HepG2 (cell line): ENCODE measurements at regions not wholly inside any gene's neighbourhood (a gene's known extent, or its start where the extent isn't known, plus 50 kb on each side); places are given as distances from the start of the nearest gene placed in this dataset.

Experiments
- ARID2 ChIP-seq: sonication (generic); formaldehyde crosslinking; IDR thresholded peaks from 2 replicates; pipeline ENCODE4 v1.8.1; 2022; ENCODE audit warnings: mild to moderate bottlenecking, missing genetic modification reagents, borderline replicate concordance
- KAT2B ChIP-seq: fragments of 150-350 bp; IDR thresholded peaks from 2 replicates; pipeline ENCODE4 v1.6.1; 2014; ENCODE audit warnings: low read depth, low read length, borderline replicate concordance
- RBAK ChIP-seq: sonication (generic); formaldehyde crosslinking; IDR thresholded peaks from 2 replicates; pipeline ENCODE4 v1.5.1; 2020; ENCODE audit warnings: mild to moderate bottlenecking, missing genetic modification reagents
- STAG1 ChIP-seq: sonication (generic); formaldehyde crosslinking; IDR thresholded peaks from 2 replicates; pipeline ENCODE4 v1.4.0; 2020; ENCODE audit warnings: missing genetic modification reagents
- ZFP41 ChIP-seq: sonication (generic); formaldehyde crosslinking; IDR thresholded peaks from 2 replicates; pipeline ENCODE4 v1.4.0; 2020; ENCODE audit warnings: mild to moderate bottlenecking, missing genetic modification reagents, borderline replicate concordance
- ZFY ChIP-seq: sonication (generic); formaldehyde crosslinking; IDR thresholded peaks from 2 replicates; pipeline ENCODE4 v1.4.0; 2020; ENCODE audit warnings: missing genetic modification reagents
- ZNF629 ChIP-seq: sonication (generic); formaldehyde crosslinking; conservative IDR thresholded peaks from 2 replicates; pipeline ENCODE4 v1.5.0; 2020; ENCODE audit warnings: missing genetic modification reagents
- ZNF839 ChIP-seq: sonication (generic); formaldehyde crosslinking; IDR thresholded peaks from 2 replicates; pipeline ENCODE4 v1.4.0; 2020; ENCODE audit warnings: missing genetic modification reagents, mild to moderate bottlenecking, borderline replicate concordance
- TF ChIP-seq, protein P1 (sequence below): sonication (generic); formaldehyde crosslinking; IDR thresholded peaks from 2 replicates; pipeline ENCODE4 v1.8.0; 2023; ENCODE audit warnings: mild to moderate bottlenecking, missing genetic modification reagents
- TF ChIP-seq, protein P2 (sequence below): sonication (generic); formaldehyde crosslinking; IDR thresholded peaks from 2 replicates; pipeline ENCODE4 v1.5.1; 2020; ENCODE audit warnings: missing genetic modification reagents, mild to moderate bottlenecking, borderline replicate concordance
- TF ChIP-seq, protein P3 (sequence below): sonication (generic); formaldehyde crosslinking; IDR thresholded peaks from 2 replicates; pipeline ENCODE4 v1.8.0; 2022; ENCODE audit warnings: missing genetic modification reagents, low read depth, mild to moderate bottlenecking, borderline replicate concordance
- TF ChIP-seq, protein P4 (sequence below): sonication (generic); formaldehyde crosslinking; IDR thresholded peaks from 2 replicates; pipeline ENCODE4 v1.5.0; 2020; ENCODE audit warnings: mild to moderate bottlenecking, missing genetic modification reagents
- TF ChIP-seq, protein P5 (sequence below): fragments of 450-650 bp; IDR thresholded peaks from 2 replicates; pipeline ENCODE4 v1.6.1; 2016
- TF ChIP-seq, protein P6 (sequence below): sonication (generic); formaldehyde crosslinking; IDR thresholded peaks from 2 replicates; pipeline ENCODE4 v1.9.0; 2022; ENCODE audit warnings: missing genetic modification reagents, mild to moderate bottlenecking, borderline replicate concordance
- TF ChIP-seq, protein P7 (sequence below): sonication (generic); formaldehyde crosslinking; IDR thresholded peaks from 2 replicates; pipeline ENCODE4; 2020; ENCODE audit warnings: missing genetic modification reagents, mild to moderate bottlenecking, borderline replicate concordance

DNA sequence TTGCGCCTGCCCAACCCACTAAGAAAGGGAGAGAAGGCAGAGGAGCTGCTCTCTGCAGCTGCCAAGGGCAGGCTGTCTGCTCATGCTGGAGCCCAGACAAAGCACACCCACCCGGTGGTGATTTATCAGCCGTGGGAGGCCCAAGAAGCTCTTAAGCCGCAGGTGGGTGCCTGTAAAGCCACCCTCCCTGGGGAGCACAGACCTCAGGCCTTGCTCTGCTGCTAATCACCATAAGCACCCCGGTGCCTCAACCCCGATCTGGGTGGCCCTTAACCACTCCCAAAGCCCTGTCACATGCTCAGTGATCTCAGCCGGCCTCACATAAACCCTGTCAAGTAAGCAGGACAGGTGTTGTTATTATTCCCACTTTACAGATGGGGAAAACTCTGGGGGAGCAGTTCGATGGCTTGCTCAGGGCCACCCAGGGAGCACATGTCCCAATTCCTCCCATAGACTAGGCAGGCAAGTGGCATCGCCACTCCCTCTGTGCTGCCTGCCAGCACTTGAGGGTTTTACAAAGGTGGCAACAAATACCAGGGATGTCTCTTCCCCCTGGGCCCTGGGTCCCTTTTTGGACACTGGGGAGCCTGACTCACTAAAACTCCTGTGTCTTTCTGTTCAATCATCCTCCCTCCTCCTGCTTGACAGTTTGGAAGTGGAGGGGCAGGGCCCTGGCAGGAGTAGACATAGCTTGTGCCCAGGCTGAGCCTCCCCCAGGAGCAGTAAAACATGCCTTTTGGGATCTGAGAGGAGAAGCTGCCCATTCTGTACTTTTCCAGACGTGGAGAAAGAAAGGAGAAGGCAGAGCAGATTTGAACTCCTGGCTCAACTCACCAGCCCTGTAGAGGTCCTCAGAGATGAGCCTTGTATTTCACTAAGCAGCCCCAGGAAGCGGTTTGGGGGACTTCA, 299.3 kb downstream of the SOX9 start (continued):
- TF ChIP-seq ZFY: peak; percentile 33; the same call in 1 of the 2 replicates
- TF ChIP-seq, protein P1, sequence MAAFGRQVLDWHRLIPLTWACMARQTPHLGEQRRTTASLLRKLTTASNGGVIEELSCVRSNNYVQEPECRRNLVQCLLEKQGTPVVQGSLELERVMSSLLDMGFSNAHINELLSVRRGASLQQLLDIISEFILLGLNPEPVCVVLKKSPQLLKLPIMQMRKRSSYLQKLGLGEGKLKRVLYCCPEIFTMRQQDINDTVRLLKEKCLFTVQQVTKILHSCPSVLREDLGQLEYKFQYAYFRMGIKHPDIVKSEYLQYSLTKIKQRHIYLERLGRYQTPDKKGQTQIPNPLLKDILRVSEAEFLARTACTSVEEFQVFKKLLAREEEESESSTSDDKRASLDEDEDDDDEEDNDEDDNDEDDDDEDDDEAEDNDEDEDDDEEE (CRISPR knock-in tag): 0 out of 2 replicates have a peak, but pooled peaks have one; percentile 23
- TF ChIP-seq RBAK (CRISPR knock-in tag): no peak
- peak; percentile 52; the same call in 1 of the 2 replicates for TF ChIP-seq ZFP41
- TF ChIP-seq, protein P2, sequence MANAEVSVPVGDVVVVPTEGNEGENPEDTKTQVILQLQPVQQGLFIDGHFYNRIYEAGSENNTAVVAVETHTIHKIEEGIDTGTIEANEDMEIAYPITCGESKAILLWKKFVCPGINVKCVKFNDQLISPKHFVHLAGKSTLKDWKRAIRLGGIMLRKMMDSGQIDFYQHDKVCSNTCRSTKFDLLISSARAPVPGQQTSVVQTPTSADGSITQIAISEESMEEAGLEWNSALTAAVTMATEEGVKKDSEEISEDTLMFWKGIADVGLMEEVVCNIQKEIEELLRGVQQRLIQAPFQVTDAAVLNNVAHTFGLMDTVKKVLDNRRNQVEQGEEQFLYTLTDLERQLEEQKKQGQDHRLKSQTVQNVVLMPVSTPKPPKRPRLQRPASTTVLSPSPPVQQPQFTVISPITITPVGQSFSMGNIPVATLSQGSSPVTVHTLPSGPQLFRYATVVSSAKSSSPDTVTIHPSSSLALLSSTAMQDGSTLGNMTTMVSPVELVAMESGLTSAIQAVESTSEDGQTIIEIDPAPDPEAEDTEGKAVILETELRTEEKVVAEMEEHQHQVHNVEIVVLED (CRISPR knock-in tag): no peak
- no peak for TF ChIP-seq KAT2B
- TF ChIP-seq, protein P3, sequence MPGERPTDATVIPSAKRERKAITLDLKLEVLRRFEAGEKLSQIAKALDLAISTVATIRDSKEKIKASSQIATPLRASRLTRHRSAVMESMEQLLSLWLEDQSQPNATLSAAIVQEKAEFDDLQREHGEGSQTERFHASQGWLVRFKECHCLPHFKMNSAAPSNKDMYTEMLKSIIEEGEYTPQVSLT (CRISPR knock-in tag): 0 out of 2 replicates have a peak, but pooled peaks have one; percentile 29
- TF ChIP-seq, protein P4, sequence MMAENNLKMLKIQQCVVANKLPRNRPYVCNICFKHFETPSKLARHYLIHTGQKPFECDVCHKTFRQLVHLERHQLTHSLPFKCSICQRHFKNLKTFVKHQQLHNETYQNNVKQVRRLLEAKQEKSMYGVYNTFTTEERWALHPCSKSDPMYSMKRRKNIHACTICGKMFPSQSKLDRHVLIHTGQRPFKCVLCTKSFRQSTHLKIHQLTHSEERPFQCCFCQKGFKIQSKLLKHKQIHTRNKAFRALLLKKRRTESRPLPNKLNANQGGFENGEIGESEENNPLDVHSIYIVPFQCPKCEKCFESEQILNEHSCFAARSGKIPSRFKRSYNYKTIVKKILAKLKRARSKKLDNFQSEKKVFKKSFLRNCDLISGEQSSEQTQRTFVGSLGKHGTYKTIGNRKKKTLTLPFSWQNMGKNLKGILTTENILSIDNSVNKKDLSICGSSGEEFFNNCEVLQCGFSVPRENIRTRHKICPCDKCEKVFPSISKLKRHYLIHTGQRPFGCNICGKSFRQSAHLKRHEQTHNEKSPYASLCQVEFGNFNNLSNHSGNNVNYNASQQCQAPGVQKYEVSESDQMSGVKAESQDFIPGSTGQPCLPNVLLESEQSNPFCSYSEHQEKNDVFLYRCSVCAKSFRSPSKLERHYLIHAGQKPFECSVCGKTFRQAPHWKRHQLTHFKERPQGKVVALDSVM (CRISPR knock-in tag): no peak
- peak; percentile 5; the same call in 1 of the 2 replicates for TF ChIP-seq ARID2
- TF ChIP-seq, protein P5, sequence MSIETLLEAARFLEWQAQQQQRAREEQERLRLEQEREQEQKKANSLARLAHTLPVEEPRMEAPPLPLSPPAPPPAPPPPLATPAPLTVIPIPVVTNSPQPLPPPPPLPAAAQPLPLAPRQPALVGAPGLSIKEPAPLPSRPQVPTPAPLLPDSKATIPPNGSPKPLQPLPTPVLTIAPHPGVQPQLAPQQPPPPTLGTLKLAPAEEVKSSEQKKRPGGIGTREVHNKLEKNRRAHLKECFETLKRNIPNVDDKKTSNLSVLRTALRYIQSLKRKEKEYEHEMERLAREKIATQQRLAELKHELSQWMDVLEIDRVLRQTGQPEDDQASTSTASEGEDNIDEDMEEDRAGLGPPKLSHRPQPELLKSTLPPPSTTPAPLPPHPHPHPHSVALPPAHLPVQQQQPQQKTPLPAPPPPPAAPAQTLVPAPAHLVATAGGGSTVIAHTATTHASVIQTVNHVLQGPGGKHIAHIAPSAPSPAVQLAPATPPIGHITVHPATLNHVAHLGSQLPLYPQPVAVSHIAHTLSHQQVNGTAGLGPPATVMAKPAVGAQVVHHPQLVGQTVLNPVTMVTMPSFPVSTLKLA: no peak
- peak; percentile 70; the same call in 1 of the 2 replicates for TF ChIP-seq ZNF839 (CRISPR knock-in tag)
- TF ChIP-seq, protein P6, sequence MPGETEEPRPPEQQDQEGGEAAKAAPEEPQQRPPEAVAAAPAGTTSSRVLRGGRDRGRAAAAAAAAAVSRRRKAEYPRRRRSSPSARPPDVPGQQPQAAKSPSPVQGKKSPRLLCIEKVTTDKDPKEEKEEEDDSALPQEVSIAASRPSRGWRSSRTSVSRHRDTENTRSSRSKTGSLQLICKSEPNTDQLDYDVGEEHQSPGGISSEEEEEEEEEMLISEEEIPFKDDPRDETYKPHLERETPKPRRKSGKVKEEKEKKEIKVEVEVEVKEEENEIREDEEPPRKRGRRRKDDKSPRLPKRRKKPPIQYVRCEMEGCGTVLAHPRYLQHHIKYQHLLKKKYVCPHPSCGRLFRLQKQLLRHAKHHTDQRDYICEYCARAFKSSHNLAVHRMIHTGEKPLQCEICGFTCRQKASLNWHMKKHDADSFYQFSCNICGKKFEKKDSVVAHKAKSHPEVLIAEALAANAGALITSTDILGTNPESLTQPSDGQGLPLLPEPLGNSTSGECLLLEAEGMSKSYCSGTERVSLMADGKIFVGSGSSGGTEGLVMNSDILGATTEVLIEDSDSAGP (CRISPR knock-in tag): 0 out of 2 replicates have a peak, but pooled peaks have one; percentile 30
- TF ChIP-seq, protein P7, sequence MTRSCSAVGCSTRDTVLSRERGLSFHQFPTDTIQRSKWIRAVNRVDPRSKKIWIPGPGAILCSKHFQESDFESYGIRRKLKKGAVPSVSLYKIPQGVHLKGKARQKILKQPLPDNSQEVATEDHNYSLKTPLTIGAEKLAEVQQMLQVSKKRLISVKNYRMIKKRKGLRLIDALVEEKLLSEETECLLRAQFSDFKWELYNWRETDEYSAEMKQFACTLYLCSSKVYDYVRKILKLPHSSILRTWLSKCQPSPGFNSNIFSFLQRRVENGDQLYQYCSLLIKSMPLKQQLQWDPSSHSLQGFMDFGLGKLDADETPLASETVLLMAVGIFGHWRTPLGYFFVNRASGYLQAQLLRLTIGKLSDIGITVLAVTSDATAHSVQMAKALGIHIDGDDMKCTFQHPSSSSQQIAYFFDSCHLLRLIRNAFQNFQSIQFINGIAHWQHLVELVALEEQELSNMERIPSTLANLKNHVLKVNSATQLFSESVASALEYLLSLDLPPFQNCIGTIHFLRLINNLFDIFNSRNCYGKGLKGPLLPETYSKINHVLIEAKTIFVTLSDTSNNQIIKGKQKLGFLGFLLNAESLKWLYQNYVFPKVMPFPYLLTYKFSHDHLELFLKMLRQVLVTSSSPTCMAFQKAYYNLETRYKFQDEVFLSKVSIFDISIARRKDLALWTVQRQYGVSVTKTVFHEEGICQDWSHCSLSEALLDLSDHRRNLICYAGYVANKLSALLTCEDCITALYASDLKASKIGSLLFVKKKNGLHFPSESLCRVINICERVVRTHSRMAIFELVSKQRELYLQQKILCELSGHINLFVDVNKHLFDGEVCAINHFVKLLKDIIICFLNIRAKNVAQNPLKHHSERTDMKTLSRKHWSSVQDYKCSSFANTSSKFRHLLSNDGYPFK (CRISPR knock-in tag): peak; percentile 49; the same call in 1 of the 2 replicates
- peak; percentile 17; the same call in 1 of the 2 replicates for TF ChIP-seq STAG1
- peak; percentile 74 for TF ChIP-seq ZNF629 (CRISPR knock-in tag)
